Neural progenitor cell (in vitro differentiated cells): ENCODE measurements at regions not wholly inside any gene's neighbourhood (a gene's known extent, or its start where the extent isn't known, plus 50 kb on each side); places are given as distances from the start of the nearest gene placed in this dataset.

ENCODE experiments used
- EZH2phosphoT487 ChIP-seq: fragments of 200-600 bp; sonication (generic); IDR thresholded peaks from 2 replicates; pipeline ENCODE4 v1.6.1; 2017; ENCODE audit warnings: antibody characterized with exemption
- TF ChIP-seq, protein P1 (sequence below): fragments of 200-600 bp; sonication (generic); IDR thresholded peaks from 2 replicates; pipeline ENCODE4 v1.5.1; 2017; ENCODE audit warnings: antibody characterized with exemption, mild to moderate bottlenecking

DNA sequence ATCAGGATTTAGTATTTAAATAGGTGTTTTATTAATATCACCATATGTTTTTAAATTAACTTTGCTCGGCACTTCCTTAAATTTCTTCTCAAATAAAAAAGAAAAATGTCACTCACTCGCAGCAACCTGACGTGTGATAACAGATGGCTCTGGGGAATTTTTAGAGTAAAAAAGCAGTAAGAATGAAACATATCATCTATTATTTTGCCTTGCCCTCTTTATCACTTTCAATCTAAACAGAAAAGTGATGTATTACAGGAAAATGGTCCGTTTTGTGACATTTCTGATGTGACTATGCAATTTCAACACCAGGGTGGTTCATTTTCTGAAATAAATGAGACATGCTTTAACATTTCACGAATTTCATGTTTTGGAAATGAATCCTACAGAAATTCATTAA, 1368.0 kb upstream of the LRRTM1 start:
- TF ChIP-seq, protein P1, sequence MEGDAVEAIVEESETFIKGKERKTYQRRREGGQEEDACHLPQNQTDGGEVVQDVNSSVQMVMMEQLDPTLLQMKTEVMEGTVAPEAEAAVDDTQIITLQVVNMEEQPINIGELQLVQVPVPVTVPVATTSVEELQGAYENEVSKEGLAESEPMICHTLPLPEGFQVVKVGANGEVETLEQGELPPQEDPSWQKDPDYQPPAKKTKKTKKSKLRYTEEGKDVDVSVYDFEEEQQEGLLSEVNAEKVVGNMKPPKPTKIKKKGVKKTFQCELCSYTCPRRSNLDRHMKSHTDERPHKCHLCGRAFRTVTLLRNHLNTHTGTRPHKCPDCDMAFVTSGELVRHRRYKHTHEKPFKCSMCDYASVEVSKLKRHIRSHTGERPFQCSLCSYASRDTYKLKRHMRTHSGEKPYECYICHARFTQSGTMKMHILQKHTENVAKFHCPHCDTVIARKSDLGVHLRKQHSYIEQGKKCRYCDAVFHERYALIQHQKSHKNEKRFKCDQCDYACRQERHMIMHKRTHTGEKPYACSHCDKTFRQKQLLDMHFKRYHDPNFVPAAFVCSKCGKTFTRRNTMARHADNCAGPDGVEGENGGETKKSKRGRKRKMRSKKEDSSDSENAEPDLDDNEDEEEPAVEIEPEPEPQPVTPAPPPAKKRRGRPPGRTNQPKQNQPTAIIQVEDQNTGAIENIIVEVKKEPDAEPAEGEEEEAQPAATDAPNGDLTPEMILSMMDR = no peak
- TF ChIP-seq EZH2phosphoT487 = no peak
